ENCODE measurements at regions not wholly inside any gene's neighbourhood (a gene's known extent, or its start where the extent isn't known, plus 50 kb on each side); places are given as distances from the start of the nearest gene placed in this dataset.

GRCh38 chr9:23559522-23559921, 266.5 kb downstream of the ELAVL2 start:
- TF ChIP-seq, protein P1, sequence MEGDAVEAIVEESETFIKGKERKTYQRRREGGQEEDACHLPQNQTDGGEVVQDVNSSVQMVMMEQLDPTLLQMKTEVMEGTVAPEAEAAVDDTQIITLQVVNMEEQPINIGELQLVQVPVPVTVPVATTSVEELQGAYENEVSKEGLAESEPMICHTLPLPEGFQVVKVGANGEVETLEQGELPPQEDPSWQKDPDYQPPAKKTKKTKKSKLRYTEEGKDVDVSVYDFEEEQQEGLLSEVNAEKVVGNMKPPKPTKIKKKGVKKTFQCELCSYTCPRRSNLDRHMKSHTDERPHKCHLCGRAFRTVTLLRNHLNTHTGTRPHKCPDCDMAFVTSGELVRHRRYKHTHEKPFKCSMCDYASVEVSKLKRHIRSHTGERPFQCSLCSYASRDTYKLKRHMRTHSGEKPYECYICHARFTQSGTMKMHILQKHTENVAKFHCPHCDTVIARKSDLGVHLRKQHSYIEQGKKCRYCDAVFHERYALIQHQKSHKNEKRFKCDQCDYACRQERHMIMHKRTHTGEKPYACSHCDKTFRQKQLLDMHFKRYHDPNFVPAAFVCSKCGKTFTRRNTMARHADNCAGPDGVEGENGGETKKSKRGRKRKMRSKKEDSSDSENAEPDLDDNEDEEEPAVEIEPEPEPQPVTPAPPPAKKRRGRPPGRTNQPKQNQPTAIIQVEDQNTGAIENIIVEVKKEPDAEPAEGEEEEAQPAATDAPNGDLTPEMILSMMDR (IDR thresholded peaks at IDR 0.05): no peak
- TF ChIP-seq POLR2A (IDR thresholded peaks at IDR 0.05): no peak
- no peak for TF ChIP-seq POLR2AphosphoS5 (IDR thresholded peaks at IDR 0.05)
